Calu3 (cell line): ENCODE measurements at regions not wholly inside any gene's neighbourhood (a gene's known extent, or its start where the extent isn't known, plus 50 kb on each side); places are given as distances from the start of the nearest gene placed in this dataset.
"Not testable (repeated sequence)": the region's sequence is repeated elsewhere in the genome, so short reads cannot be mapped to it uniquely, and the experiment has no call there.

Experiments used
- BruUV-seq: library from RNA; stranded (reverse); fragments of 400-500 nt; replicated peaks from 2 replicates; lab custom pipeline; 2021; lab: Mats Ljungman, UMichigan
- CTCF ChIA-PET: fragments of 300-600 bp; sonication (Branson Sonifier 250); formaldehyde crosslinking; loops from one replicate; lab custom pipeline; 2022; ENCODE audit warnings: antibody characterized with exemption; lab: Charles Lee
- DNase-seq: peaks from one replicate; pipeline ENCODE4 v3.0.0; 2022
- H3K27ac Mint-ChIP-seq: one replicate; pipeline ENCODE4 v1.8.0; 2022; ENCODE audit warnings: mixed read lengths; ENCODE audit not compliant: unreplicated experiment
- H3K27me3 Mint-ChIP-seq: one replicate; pipeline ENCODE4 v1.8.0; 2022; ENCODE audit warnings: mixed read lengths; ENCODE audit not compliant: unreplicated experiment
- H3K36me3 Mint-ChIP-seq: one replicate; pipeline ENCODE4 v1.8.0; 2022; ENCODE audit warnings: mild to moderate bottlenecking, moderate library complexity, mixed read lengths; ENCODE audit not compliant: insufficient read depth, unreplicated experiment
- H3K4me1 Mint-ChIP-seq: one replicate; pipeline ENCODE4 v1.8.0; 2022; ENCODE audit warnings: mild to moderate bottlenecking, low read depth, mixed read lengths; ENCODE audit not compliant: unreplicated experiment
- H3K4me3 Mint-ChIP-seq: one replicate; pipeline ENCODE4 v1.8.0; 2022; ENCODE audit warnings: mild to moderate bottlenecking, low read depth, moderate library complexity, mixed read lengths; ENCODE audit not compliant: unreplicated experiment
- H3K9me3 Mint-ChIP-seq: one replicate; pipeline ENCODE4 v1.8.0; 2022; ENCODE audit warnings: low read depth, mixed read lengths; ENCODE audit not compliant: unreplicated experiment
- intact Hi-C: fragments of 100-400 bp; cut with micrococcal nuclease; formaldehyde crosslinking; loops from one replicate; pipeline ENCODE4 v1.10.0; 2022; ENCODE audit not compliant: unreplicated experiment
- TF ChIP-seq, protein P1 (sequence below): fragments of 200-600 bp; IDR thresholded peaks from one replicate; pipeline ENCODE4 v1.8.0; 2022; ENCODE audit warnings: antibody characterized with exemption; ENCODE audit not compliant: unreplicated experiment

DNA sequence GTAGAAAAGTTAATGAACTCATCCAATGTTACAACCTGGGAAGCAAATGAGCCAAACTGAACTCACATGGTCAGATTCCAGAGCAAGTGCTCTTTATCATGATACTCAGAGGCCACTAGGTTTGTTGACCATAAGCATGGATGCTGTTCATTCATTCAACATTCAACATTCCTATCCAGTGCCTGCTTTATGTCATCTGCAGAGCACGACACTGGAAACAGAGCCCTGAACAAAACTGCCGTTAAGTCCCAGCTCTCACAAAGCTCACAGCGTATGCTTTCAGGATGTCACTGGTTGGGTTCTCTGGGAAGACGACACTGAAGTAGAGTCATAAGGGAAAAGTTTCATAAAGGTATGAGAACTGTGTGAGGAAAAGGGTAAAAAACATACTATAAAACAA lies 105.8 kb upstream of the TRIM77 start:
- Mint-ChIP-seq H3K36me3 (no peaks in the 10 kb centered on the region), H3K4me3 (no peak overlapping the region), H3K9me3 (peaks cover 5% of the 10 kb centered on the region), H3K27ac (no peak overlapping the region), H3K27me3 (no peaks in the 10 kb centered on the region), H3K4me1 (peaks cover 10% of the 10 kb centered on the region)
- intact Hi-C loops = no loop called here
- BruUV-seq = no TSS peak
- TF ChIP-seq, protein P1, sequence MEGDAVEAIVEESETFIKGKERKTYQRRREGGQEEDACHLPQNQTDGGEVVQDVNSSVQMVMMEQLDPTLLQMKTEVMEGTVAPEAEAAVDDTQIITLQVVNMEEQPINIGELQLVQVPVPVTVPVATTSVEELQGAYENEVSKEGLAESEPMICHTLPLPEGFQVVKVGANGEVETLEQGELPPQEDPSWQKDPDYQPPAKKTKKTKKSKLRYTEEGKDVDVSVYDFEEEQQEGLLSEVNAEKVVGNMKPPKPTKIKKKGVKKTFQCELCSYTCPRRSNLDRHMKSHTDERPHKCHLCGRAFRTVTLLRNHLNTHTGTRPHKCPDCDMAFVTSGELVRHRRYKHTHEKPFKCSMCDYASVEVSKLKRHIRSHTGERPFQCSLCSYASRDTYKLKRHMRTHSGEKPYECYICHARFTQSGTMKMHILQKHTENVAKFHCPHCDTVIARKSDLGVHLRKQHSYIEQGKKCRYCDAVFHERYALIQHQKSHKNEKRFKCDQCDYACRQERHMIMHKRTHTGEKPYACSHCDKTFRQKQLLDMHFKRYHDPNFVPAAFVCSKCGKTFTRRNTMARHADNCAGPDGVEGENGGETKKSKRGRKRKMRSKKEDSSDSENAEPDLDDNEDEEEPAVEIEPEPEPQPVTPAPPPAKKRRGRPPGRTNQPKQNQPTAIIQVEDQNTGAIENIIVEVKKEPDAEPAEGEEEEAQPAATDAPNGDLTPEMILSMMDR = no peak
- DNase-seq = no peak
- CTCF ChIA-PET = no interaction called here

- H3K27ac Mint-ChIP-seq, BruUV-seq, DNase-seq, CTCF ChIA-PET, H3K9me3 Mint-ChIP-seq, intact Hi-C loops, H3K27me3 Mint-ChIP-seq, H3K36me3 Mint-ChIP-seq, H3K4me3 Mint-ChIP-seq: not testable (repeated sequence)
- H3K4me1 Mint-ChIP-seq = peaks cover 10% of the 10 kb centered on the region
Observed at GRCh38 chr11:89606845-89607244, 103.3 kb upstream of the TRIM77 start.

DNA sequence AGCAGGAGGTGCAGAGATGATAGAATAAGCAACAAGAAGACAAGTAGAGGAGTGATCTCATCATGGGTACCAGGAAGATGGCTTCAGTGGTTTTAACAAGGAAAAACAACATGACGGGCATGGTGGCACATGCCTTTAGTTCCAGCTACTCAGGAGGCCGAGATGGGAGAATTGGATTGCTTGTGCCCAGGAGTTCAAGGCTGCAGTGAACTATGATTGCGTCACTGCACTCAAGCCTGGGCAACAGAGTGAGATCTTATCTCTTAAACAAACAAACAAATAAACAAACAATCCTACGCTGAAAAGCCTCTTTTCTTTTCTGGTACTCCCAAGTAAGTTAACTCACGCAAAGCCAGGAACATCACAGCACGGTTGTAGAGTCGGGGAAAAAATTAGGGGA lies 102.6 kb upstream of the TRIM77 start:
- H3K27ac Mint-ChIP-seq, H3K4me3 Mint-ChIP-seq, H3K36me3 Mint-ChIP-seq, intact Hi-C loops, H3K9me3 Mint-ChIP-seq, H3K27me3 Mint-ChIP-seq, CTCF ChIA-PET, BruUV-seq, DNase-seq: not testable (repeated sequence)
- H3K4me1 Mint-ChIP-seq = peaks cover 10% of the 10 kb centered on the region

DNA sequence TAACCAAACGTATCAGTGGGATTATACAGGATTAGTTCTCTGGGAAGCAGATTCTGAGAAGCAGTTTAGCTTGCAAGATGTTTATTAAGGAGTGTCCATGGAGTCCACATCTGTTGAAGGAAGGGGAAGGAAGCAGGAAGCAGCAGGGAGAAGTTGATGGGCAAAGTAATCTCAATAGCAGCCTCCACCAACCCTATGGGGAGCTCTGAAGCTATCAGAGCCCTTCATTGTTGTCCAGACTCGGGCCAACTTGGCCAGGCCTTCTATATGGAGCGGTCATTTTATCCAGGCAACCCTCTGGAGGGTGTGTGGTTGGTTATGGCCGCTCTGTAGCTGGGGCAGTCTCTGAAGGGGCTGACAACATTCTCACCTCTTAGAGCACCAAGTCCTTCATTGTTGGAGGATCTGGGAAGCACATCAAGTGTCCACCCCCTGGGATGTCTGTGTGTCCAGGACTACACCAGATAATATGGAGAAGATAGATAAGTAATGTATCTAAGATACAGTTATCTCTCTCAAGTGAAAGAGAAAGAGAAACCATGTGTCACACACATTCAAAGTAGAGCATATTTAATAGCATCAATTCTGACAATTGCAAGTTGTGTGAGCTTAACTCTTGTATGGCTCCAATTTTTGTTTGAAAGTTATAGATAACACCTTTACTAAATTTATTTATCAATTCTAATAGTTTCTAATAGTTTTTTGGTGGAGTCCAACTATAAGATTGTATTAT lies 101.7 kb upstream of the TRIM77 start:
- intact Hi-C loops = no loop called here
- Mint-ChIP-seq H3K4me3 (no peak overlapping the region), H3K36me3 (no peaks in the 10 kb centered on the region), H3K9me3 (no peaks in the 10 kb centered on the region), H3K4me1 (peaks cover 10% of the 10 kb centered on the region), H3K27me3 (no peaks in the 10 kb centered on the region), H3K27ac (no peak overlapping the region)
- BruUV-seq = no TSS peak
- TF ChIP-seq, protein P1 = no peak
- no peak for DNase-seq
- CTCF ChIA-PET = no interaction called here

DNA sequence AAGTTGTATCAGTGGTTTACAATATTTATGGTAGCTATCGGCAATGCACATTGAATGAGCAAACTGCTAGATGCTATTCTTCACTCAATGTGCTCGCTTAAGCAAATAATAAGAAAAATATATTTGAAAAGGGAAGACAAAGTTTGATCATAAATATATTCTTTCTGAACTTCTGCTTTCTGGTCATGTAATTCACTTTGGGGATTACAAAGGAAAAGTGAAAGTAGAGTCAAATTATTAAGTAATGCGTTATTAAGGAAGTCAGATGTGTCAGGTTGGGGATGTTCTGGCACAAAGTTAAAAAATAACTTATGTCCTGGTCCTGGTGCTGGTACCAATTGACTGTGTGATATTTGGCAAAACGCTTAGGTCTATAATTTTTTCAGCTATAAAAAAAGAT lies 98.0 kb upstream of the TRIM77 start:
- no peak overlapping the region for H3K4me3 Mint-ChIP-seq
- no peaks in the 10 kb centered on the region for H3K9me3 Mint-ChIP-seq
- no peaks in the 10 kb centered on the region for H3K36me3 Mint-ChIP-seq
- BruUV-seq = no TSS peak
- TF ChIP-seq, protein P1 = no peak
- no peak overlapping the region for H3K27ac Mint-ChIP-seq
- H3K4me1 Mint-ChIP-seq = peaks cover 3% of the 10 kb centered on the region
- intact Hi-C loops = loop anchor here (5.0 kb wide), 1 partner anchor 115 kb away; no protein-coding TSS in a partner anchor
- DNase-seq = no peak
- CTCF ChIA-PET = no interaction called here
- H3K27me3 Mint-ChIP-seq = no peaks in the 10 kb centered on the region
